MCF 10A (cell line): ENCODE measurements at regions not wholly inside any gene's neighbourhood (a gene's known extent, or its start where the extent isn't known, plus 50 kb on each side); places are given as distances from the start of the nearest gene placed in this dataset.

Experiments
- BruUV-seq: library from RNA; stranded (reverse); fragments of 400-500 nt; replicated peaks from 2 replicates; lab custom pipeline; 2021; lab: Mats Ljungman, UMichigan
- CTCF ChIA-PET: fragments of 300-600 bp; sonication (Branson Sonifier 250); formaldehyde crosslinking; extraction: SDS; loops from one replicate; lab custom pipeline; 2021; ENCODE audit warnings: antibody characterized with exemption, inconsistent platforms; lab: Yijun Ruan, JAX
- POLR2A ChIA-PET: fragments of 300-600, 350-650 bp; sonication (Branson Sonifier 250); formaldehyde crosslinking; extraction: SDS; loops from one replicate; lab custom pipeline; 2020; ENCODE audit warnings: antibody characterized with exemption, inconsistent platforms; lab: Yijun Ruan, JAX
- DNase-seq: peaks from one replicate; pipeline ENCODE4 v3.0.0-alpha.2; 2018; ENCODE audit not compliant: unreplicated experiment
- H3K27ac Mint-ChIP-seq: one replicate; pipeline ENCODE4 v1.8.0; 2022; ENCODE audit warnings: mild to moderate bottlenecking, low read depth, mixed read lengths; ENCODE audit not compliant: unreplicated experiment
- H3K27me3 Mint-ChIP-seq: one replicate; pipeline ENCODE4 v1.8.0; 2022; ENCODE audit warnings: mixed read lengths; ENCODE audit not compliant: insufficient read depth, unreplicated experiment
- H3K36me3 Mint-ChIP-seq: one replicate; pipeline ENCODE4 v1.8.0; 2022; ENCODE audit warnings: mild to moderate bottlenecking, moderate library complexity, mixed read lengths; ENCODE audit not compliant: insufficient read depth, unreplicated experiment
- H3K4me1 Mint-ChIP-seq: one replicate; pipeline ENCODE4 v1.8.0; 2022; ENCODE audit warnings: mixed read lengths; ENCODE audit not compliant: insufficient read depth, unreplicated experiment
- H3K4me3 Mint-ChIP-seq: one replicate; pipeline ENCODE4 v1.8.0; 2022; ENCODE audit warnings: mild to moderate bottlenecking, moderate library complexity, mixed read lengths; ENCODE audit not compliant: unreplicated experiment
- H3K9me3 Mint-ChIP-seq: one replicate; pipeline ENCODE4 v1.8.0; 2022; ENCODE audit warnings: mixed read lengths; ENCODE audit not compliant: unreplicated experiment
- intact Hi-C: fragments of 100-400 bp; cut with micrococcal nuclease; formaldehyde crosslinking; loops from 2 replicates; pipeline ENCODE4 v1.14.1; 2022
- TF ChIP-seq, protein P1 (sequence below): fragments of 200-600 bp; IDR thresholded peaks from one replicate; pipeline ENCODE4 v1.8.0; 2022; ENCODE audit warnings: antibody characterized with exemption, mild to moderate bottlenecking; ENCODE audit not compliant: unreplicated experiment

DNA sequence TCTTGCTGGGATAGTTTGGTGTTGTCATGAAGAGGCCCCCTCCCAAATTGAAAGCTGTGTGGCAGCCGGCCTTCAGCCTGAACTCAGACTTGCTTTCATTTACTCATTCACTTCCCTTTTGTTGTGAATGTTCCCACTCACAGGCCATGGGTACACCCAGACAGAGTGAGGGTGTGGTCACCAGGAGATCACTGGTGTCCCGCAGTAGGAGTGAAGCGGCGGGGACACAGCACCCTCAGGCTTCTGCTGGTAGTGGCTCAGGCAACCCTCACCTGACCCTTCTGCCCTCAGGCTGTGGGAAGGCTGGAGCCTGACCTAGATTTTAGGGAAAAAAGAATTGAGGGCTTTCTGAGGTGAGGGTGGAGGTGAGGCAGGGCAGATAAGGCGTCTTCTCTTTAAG, 244.4 kb downstream of the SOX2 start:
- Mint-ChIP-seq H3K9me3 (peaks cover 8% of the 10 kb centered on the region), H3K4me1 (peaks cover 5% of the 10 kb centered on the region), H3K27me3 (no peaks in the 10 kb centered on the region), H3K27ac (no peak overlapping the region), H3K4me3 (no peak overlapping the region), H3K36me3 (no peaks in the 10 kb centered on the region)
- BruUV-seq, result no TSS peak
- TF ChIP-seq, protein P1, sequence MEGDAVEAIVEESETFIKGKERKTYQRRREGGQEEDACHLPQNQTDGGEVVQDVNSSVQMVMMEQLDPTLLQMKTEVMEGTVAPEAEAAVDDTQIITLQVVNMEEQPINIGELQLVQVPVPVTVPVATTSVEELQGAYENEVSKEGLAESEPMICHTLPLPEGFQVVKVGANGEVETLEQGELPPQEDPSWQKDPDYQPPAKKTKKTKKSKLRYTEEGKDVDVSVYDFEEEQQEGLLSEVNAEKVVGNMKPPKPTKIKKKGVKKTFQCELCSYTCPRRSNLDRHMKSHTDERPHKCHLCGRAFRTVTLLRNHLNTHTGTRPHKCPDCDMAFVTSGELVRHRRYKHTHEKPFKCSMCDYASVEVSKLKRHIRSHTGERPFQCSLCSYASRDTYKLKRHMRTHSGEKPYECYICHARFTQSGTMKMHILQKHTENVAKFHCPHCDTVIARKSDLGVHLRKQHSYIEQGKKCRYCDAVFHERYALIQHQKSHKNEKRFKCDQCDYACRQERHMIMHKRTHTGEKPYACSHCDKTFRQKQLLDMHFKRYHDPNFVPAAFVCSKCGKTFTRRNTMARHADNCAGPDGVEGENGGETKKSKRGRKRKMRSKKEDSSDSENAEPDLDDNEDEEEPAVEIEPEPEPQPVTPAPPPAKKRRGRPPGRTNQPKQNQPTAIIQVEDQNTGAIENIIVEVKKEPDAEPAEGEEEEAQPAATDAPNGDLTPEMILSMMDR, result no peak
- ChIA-PET CTCF (interaction anchor here (0.5 to 0.9 kb wide), 2 partner anchors 19 to 989 kb away, joined by 3 to 7 read pairs; no protein-coding TSS in a partner anchor), POLR2A (interaction anchor here (1.2 kb wide), 1 partner anchor 112 kb away, joined by 3 read pairs; no protein-coding TSS in a partner anchor)
- DNase-seq, result no peak
- intact Hi-C loops, result no loop called here

DNA sequence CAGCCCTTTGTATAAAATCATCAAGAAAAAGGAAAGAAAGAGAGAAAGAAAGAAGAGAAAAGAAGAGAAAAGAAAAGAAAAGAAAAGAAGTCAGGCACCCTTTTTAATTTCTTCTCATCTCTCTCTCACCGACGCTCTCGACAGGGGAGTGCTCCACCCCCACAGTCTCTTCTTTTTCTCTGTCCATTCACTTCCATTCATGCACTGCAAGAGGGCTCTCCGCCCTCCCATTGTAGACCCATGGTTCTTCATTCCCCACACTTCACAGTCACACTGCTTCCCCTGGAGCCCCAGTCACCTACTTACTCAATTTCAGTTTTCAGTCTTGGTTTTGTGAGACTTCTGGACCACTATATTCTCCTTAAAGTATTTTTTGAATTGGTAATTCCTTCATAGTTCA, 254.7 kb downstream of the SOX2 start:
- no TSS peak for BruUV-seq
- no peak for DNase-seq
- H3K4me1 Mint-ChIP-seq, result no peaks in the 10 kb centered on the region
- CTCF ChIA-PET, result no interaction called here
- no peak overlapping the region for H3K27ac Mint-ChIP-seq
- no peaks in the 10 kb centered on the region for H3K9me3 Mint-ChIP-seq
- H3K4me3 Mint-ChIP-seq, result no peak overlapping the region
- H3K36me3 Mint-ChIP-seq, result no peaks in the 10 kb centered on the region
- intact Hi-C loops, result no loop called here
- no peaks in the 10 kb centered on the region for H3K27me3 Mint-ChIP-seq
- TF ChIP-seq, protein P1, result no peak
- POLR2A ChIA-PET, result no interaction called here

DNA sequence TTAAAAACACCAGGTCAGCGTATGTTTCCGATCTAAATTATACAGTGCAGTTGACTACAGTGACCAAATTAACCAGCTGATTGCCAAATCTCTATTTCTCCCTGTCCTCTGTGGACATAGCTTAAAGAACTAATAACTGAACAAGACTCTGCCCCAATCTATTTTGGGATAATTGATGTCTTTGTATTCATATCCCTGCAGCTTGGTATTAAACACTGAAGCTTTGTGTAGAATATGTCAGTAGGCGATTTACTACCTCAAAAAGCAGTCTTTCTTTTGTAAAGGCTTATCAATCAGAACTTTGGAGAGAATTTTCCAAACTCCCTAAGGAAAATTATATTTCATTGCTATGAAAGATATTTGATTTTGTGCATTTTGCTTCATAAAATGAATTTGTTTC, 258.2 kb downstream of the SOX2 start:
- Mint-ChIP-seq H3K4me1 (peaks cover 12% of the 10 kb centered on the region), H3K27ac (no peak overlapping the region), H3K36me3 (no peaks in the 10 kb centered on the region), H3K27me3 (no peaks in the 10 kb centered on the region), H3K4me3 (no peak overlapping the region), H3K9me3 (no peaks in the 10 kb centered on the region)
- POLR2A ChIA-PET, result no interaction called here
- no peak for DNase-seq
- BruUV-seq, result no TSS peak
- CTCF ChIA-PET, result no interaction called here
- TF ChIP-seq, protein P1, result no peak
- intact Hi-C loops, result no loop called here

DNA sequence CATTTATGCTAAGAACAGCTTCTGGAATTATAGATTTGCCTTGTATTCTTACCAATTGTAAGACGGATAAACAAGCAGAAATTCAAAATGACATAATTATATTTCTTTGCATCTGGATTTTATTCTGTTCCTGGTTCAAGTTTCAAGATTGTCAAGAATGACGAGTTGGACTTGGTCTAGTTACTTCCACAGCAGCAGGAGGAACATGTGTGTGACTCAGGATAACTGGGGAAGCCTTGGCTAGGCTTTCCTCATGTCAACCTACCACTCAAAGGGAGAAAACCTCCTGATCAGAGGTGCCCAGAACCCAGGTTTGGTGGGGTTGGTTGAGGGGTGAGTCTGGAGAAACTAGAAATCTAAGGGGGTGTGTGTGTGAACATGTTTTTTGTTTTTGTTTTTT, 259.7 kb downstream of the SOX2 start:
- H3K4me1 Mint-ChIP-seq, result peaks cover 17% of the 10 kb centered on the region
- TF ChIP-seq, protein P1, result no peak
- intact Hi-C loops, result no loop called here
- ChIA-PET CTCF (no interaction called here), POLR2A (no interaction called here)
- no TSS peak for BruUV-seq
- DNase-seq, result no peak
- H3K27ac Mint-ChIP-seq, result no peak overlapping the region
- no peak overlapping the region for H3K4me3 Mint-ChIP-seq
- no peaks in the 10 kb centered on the region for H3K9me3 Mint-ChIP-seq
- H3K36me3 Mint-ChIP-seq, result no peaks in the 10 kb centered on the region
- no peaks in the 10 kb centered on the region for H3K27me3 Mint-ChIP-seq
